Esophagus muscularis mucosa (tissue), 4 donors: ENCODE measurements at regions not wholly inside any gene's neighbourhood (a gene's known extent, or its start where the extent isn't known, plus 50 kb on each side); places are given as distances from the start of the nearest gene placed in this dataset.

Experiments used
- DNase-seq: peaks from one replicate; pipeline ENCODE4 v3.0.0-alpha.2; 2017; ENCODE audit errors: extremely low spot score
- H3K27ac ChIP-seq, 4 donors: fragments of 200-600 bp; sonication (generic); replicated peaks in 1 of 4; 1 replicate in 3 of 4; 2 replicates in 1 of 4; pipeline ENCODE4 v1.5.1; 2016 to 2019; ENCODE audit warnings: mild to moderate bottlenecking in 1 of 4
- H3K27me3 ChIP-seq, 4 donors: fragments of 200-600 bp; sonication (generic); one replicate each; pipeline versions ENCODE4 v1.5.1 to v1.6.0; 2016 to 2019
- H3K36me3 ChIP-seq, 4 donors: fragments of 200-600 bp; sonication (generic); one replicate each; pipeline ENCODE4 v1.5.1; 2016 to 2019
- H3K4me1 ChIP-seq, 4 donors: fragments of 200-600 bp; sonication (generic); one replicate each; pipeline ENCODE4 v1.5.1; 2016 to 2019
- H3K4me3 ChIP-seq, 4 donors: fragments of 200-600 bp; sonication (generic); 1 replicate in 2 of 4; 2 replicates in 2 of 4; pipeline ENCODE4 v1.5.1; 2016 to 2019; ENCODE audit warnings: mild to moderate bottlenecking in 4 of 4, moderate library complexity in 1 of 4
- H3K9me3 ChIP-seq, 4 donors: fragments of 200-600 bp; sonication (generic); 1 replicate in 3 of 4; 2 replicates in 1 of 4; pipeline ENCODE4 v1.5.1; 2016 to 2019
- CTCF ChIP-seq, 3 experiments: fragments of 200-600 bp in 2 of 3; fragments of 450-650 bp in 1 of 3; sonication (generic) in 2 of 3; IDR thresholded peaks; one replicate each; pipeline ENCODE4 v1.5.1; 2017 to 2019; ENCODE audit warnings: antibody characterized with exemption in 3 of 3, mild to moderate bottlenecking in 2 of 3, moderate library complexity in 1 of 3
- EP300 ChIP-seq: sonication (generic); formaldehyde crosslinking; IDR thresholded peaks from one replicate; pipeline ENCODE4 v1.6.1; 2017; ENCODE audit warnings: antibody characterized with exemption
- POLR2A ChIP-seq: fragments of 450-650 bp; IDR thresholded peaks from one replicate; pipeline ENCODE4 v1.6.1; 2017; ENCODE audit warnings: antibody characterized with exemption, moderate library complexity, mild to moderate bottlenecking, low read depth
- POLR2AphosphoS5 ChIP-seq, 2 donors: sonication (generic); formaldehyde crosslinking; IDR thresholded peaks; one replicate each; pipeline ENCODE4 v1.6.1; 2017; ENCODE audit warnings: antibody characterized with exemption in 2 of 2
- WGBS: methylation state at CpG from one replicate; pipeline ENCODE4 v1.1.5; 2018; 5-methylcytosine and 5-hydroxymethylcytosine counted together
- intact Hi-C: fragments of 100-400 bp; cut with DNase I; formaldehyde crosslinking; loops from one replicate; pipeline ENCODE4 v1.15.1; 2023

DNA sequence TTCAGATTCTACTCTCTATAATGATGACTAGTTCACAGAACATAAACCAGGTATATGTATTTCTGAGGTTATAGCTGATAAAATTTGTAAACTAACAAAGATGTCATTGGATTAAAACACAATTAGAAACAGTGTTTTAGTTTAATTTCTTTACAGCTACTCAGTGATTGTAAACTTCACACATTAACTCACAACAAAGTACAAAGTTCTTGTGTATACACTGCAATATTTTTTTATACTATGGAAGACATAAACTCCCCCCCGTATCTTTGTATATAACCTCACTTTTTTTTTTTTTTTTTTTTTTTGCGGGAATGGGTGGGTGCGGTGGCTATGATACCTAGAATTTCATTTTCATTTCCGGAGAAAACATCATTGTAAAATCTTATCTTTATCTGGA is 1043.2 kb downstream of the PCDH18 start:
- Histone ChIP-seq H3K4me3 (no peak overlapping the region), H3K27ac (no peak overlapping the region), H3K4me1 (peaks cover 0 to 11% (median 0%) of the 10 kb centered on the region in 4 donors), H3K27me3 (no peaks in the 10 kb centered on the region), H3K36me3 (no peaks in the 10 kb centered on the region), H3K9me3 (no peaks in the 10 kb centered on the region)
- intact Hi-C loops: no loop called here
- DNase-seq: no peak
- no peak for TF ChIP-seq POLR2AphosphoS5 (IDR thresholded peaks at IDR 0.05)
- TF ChIP-seq EP300: no peak
- no peak for TF ChIP-seq POLR2A
- WGBS: 71% methylated on average over 4 of the region's 4 CpGs

GRCh38 chr4:136484996-136485395 is 1047.3 kb downstream of the PCDH18 start:
- H3K27me3 ChIP-seq: no peaks in the 10 kb centered on the region
- no peaks in the 10 kb centered on the region for H3K36me3 ChIP-seq
- no peaks in the 10 kb centered on the region for H3K9me3 ChIP-seq
- no peaks in the 10 kb centered on the region for H3K4me1 ChIP-seq
- TF ChIP-seq CTCF (IDR thresholded peaks at IDR 0.05) (no peak), POLR2A (no peak), POLR2AphosphoS5 (IDR thresholded peaks at IDR 0.05) (no peak), EP300 (no peak)
- intact Hi-C loops: no loop called here
- no peak overlapping the region for H3K27ac ChIP-seq
- no peak for DNase-seq
- 79% methylated on average over 2 of the region's 2 CpGs for WGBS
- no peak overlapping the region for H3K4me3 ChIP-seq

DNA sequence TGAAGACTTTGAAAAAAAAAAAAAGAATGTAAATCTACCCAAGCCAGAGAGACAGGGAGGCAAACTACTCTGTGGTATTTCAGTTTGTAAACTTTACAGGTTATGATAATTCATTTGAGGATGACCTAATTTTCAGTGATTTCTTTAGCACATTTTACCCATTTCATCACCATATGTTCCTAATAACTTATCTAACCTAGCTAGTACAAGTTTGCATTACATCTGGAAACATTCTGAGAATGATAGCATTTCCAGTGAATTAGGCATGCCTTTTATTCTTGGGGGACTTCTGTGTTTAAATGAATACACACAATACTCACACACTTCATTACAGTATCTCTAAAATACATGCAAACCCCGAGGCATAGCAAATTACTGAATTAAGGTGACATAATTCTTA is 1055.5 kb downstream of the PCDH18 start:
- no peak overlapping the region for H3K27ac ChIP-seq
- no peak for DNase-seq
- TF ChIP-seq CTCF (IDR thresholded peaks at IDR 0.05): no peak
- TF ChIP-seq EP300: no peak
- no peak for TF ChIP-seq POLR2AphosphoS5 (IDR thresholded peaks at IDR 0.05)
- TF ChIP-seq POLR2A: no peak
- no peak overlapping the region for H3K4me3 ChIP-seq
- no peaks in the 10 kb centered on the region for H3K36me3 ChIP-seq
- no peaks in the 10 kb centered on the region for H3K4me1 ChIP-seq
- intact Hi-C loops: no loop called here
- 56% methylated on average over 1 of the region's 1 CpG for WGBS
- no peaks in the 10 kb centered on the region for H3K27me3 ChIP-seq
- H3K9me3 ChIP-seq: no peaks in the 10 kb centered on the region

DNA sequence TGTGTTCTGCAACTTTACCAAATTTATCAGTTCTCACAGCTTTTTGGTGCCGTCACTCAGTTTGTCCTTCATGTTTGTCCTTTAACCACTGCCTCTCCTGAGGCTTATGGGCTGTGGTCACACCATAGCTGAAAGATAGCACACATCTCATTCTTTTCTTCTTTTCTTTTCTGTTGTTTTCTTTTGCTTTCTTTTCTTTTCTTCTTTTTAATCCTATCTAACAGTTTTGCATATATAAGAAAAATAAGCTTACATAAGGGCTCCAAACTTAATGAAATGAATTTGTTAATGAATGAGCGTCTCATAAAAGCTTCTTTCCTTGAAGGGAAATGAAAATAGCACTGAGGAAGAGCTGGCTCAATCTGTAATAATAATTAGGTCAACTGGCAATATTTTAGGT is 1061.2 kb downstream of the PCDH18 start:
- H3K4me1 ChIP-seq: no peaks in the 10 kb centered on the region
- no peak overlapping the region for H3K4me3 ChIP-seq
- 92% methylated on average over 2 of the region's 2 CpGs for WGBS
- intact Hi-C loops: no loop called here
- H3K27ac ChIP-seq: no peak overlapping the region
- H3K27me3 ChIP-seq: no peaks in the 10 kb centered on the region
- TF ChIP-seq EP300 (no peak), POLR2A (no peak), POLR2AphosphoS5 (IDR thresholded peaks at IDR 0.05) (no peak)
- no peak for DNase-seq
- peaks cover 0 to 3% (median 0%) of the 10 kb centered on the region in 4 donors for H3K9me3 ChIP-seq
- H3K36me3 ChIP-seq: no peaks in the 10 kb centered on the region

- Histone ChIP-seq H3K4me1 (no peaks in the 10 kb centered on the region), H3K9me3 (peaks cover 0 to 3% (median 0%) of the 10 kb centered on the region in 4 donors), H3K4me3 (no peak overlapping the region), H3K27me3 (no peaks in the 10 kb centered on the region), H3K27ac (no peak overlapping the region), H3K36me3 (no peaks in the 10 kb centered on the region)
- WGBS: 100% methylated on average over 1 of the region's 1 CpG
- no peak for DNase-seq
- intact Hi-C loops: no loop called here
- no peak for TF ChIP-seq POLR2A
- TF ChIP-seq EP300: no peak
- no peak for TF ChIP-seq POLR2AphosphoS5 (IDR thresholded peaks at IDR 0.05)
- TF ChIP-seq CTCF (IDR thresholded peaks at IDR 0.05): no peak
Measured at GRCh38 chr4:136465691-136466090, 1066.6 kb downstream of the PCDH18 start.

GRCh38 chr4:136463941-136464340 is 1068.4 kb downstream of the PCDH18 start:
- no peak overlapping the region for H3K27ac ChIP-seq
- intact Hi-C loops: no loop called here
- WGBS: 74% methylated on average over 1 of the region's 1 CpG
- H3K4me3 ChIP-seq: no peak overlapping the region
- H3K9me3 ChIP-seq: peaks cover 0 to 3% (median 0%) of the 10 kb centered on the region in 4 donors
- no peaks in the 10 kb centered on the region for H3K27me3 ChIP-seq
- no peaks in the 10 kb centered on the region for H3K36me3 ChIP-seq
- TF ChIP-seq POLR2AphosphoS5 (IDR thresholded peaks at IDR 0.05) (no peak), EP300 (no peak), POLR2A (no peak), CTCF (IDR thresholded peaks at IDR 0.05) (no peak)
- no peaks in the 10 kb centered on the region for H3K4me1 ChIP-seq
- no peak for DNase-seq
